ENCODE measurements at regions not wholly inside any gene's neighbourhood (a gene's known extent, or its start where the extent isn't known, plus 50 kb on each side); places are given as distances from the start of the nearest gene placed in this dataset.

DNA sequence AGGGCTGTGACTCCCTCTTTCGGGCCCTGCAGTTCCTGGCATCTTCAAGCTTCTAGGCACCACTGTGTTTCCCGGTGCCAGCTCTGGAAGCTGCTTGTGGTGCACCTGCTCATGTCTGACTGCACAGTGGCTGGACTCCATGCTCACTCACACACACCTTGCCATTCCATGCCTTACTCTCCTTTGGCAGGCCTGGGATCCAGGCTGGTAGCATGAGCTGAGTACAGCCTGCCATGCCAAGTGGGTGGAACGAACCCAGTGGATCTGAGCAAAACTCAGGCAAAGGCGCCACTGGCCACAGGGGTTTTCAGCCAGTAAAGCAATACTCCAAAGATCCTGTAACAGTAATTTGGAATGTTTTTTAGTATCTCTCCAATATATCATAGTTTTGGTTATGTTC is 902.7 kb upstream of the USP15 start:
- DNase-seq: no peak

GRCh38 chr12:61362037-61362436 is 898.2 kb upstream of the USP15 start:
- no peak for DNase-seq

DNA sequence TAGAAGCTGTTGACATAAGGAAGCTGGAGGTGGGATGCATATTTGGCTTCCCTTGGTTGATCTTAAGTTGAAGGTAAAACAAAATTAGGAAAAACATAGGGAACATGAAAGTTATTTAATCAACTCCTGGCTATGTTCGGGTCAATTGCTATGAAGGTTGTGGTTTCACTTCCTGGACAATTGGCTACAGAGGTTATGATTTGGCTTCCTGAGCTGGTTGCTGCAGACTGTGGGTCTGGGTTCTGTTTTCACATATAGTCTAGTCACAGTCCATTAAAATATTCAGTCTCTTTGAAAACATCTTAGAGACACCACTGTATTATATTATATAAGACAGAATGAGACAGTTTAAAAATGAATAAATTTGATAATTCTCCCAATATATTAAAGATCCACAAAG is 895.2 kb upstream of the USP15 start:
- DNase-seq: no peak

DNA sequence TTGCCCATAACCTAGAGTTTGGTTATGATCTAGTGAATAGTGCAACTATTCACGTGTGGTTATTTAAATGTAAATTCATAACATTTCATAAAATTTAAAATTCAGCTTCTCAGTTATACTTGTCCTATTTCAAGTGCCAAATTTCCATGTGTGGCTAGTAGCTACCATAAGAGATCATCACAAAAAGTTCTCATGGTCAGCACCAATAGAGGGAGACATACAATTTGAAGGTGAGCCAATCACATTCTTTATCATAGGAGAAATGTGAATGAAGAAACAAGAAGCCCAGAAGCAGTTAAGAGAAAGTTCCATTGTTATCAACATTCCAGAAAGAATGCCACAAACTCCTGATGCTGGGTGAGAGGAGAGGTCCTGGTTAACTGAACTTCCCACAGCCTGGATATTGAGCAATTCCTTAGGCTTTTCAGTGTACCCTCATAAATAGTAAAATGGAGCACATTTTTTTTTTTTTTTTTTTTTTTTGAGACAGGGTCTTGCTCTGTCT is 892.9 kb upstream of the USP15 start:
- DNase-seq: no peak

DNA sequence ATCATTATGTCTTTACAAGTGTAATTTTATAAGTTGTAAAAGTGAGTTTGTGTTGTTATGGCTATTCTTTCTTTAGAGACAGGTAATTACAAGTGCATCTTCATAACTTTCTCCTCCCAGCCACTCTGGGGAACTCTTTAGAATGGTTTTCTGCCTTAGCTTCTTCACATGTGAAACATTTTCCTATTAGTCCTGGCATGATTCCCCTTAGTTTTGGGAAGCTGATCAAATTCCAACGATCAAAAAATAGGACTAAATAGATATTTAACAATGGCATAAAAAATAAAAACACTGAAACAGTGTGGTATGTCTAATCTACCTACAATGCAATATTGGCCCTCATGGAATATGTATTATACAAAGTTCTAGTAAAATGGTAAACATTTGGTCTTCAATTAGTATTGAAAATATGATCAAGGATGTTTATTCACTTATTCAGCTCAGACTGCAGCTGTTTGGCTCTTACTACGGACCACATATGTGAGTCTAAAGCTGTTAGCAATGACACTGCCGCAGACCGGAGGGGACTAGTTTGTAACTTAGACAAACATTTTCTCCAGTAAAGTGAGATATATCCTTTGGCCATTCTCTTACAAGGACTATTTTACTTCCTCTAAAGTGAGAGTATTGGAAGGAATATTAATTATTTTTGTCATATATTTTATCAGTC is 890.8 kb upstream of the USP15 start:
- no peak for DNase-seq

DNA sequence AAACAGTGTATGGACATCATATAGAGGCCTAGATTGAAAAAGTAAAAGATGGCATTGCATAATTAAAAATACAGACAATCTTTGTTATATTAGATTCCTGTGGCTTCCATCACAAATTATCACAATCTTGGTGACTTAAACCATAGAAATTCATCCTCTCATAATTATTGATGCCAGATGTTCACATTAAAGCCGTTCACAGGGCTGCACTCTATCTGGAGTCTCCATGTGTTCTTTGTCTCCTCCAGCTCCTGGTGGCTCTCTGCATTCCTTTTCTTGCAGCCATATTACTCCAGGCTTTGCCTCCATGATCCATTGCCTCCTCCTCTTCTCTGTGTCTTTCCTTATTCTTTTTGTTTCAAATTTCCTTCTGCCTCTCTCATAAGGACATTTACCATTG is 875.7 kb upstream of the USP15 start:
- DNase-seq: peak; percentile 41

DNA sequence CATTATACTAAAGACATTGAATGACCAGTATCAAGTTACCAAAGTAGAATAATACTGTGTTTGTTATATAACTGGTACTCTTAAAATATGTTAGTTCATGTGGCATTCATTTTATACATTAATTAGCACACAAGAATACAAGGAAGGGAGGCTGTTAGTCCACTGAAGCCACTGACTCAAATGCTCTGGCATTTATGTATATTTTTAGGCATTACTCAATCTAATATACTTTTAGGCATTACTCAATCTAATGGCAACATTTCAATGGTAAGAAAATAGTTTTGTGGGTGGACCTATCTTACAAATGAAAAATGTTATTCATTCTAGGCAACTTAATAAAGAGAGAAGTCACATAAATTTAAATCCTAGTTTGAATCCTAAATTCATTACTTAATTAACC is 874.4 kb upstream of the USP15 start:
- peak; percentile 56 for DNase-seq

GRCh38 chr12:61397668-61398067 is 862.5 kb upstream of the USP15 start:
- DNase-seq: no peak

DNA sequence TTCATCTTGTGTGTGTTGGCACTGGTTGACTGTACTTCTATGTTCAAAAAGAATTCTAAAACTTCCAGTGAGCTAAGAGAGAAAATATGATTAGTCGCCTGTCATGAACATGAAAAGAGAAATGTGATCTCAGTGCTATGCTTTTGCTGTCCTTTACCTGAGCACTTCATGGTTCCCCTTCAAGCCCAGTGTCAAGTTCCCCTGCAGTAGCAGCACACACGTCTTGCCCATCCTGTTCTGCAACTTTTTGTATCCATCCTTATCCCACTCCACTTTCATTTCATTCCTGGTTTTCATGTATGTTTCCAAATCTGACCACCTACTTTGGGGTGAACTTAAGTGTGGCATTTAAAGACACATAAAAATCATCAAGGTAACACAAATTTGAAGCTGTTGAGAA is 848.0 kb upstream of the USP15 start:
- no peak for DNase-seq

- DNase-seq: no peak
Measured at GRCh38 chr12:61414470-61414869, 845.7 kb upstream of the USP15 start.

- DNase-seq: no peak
Measured at GRCh38 chr12:61422786-61423185, 837.4 kb upstream of the USP15 start.

GRCh38 chr12:61452076-61452475 is 808.1 kb upstream of the USP15 start:
- no peak for DNase-seq

- DNase-seq: no peak
Measured at GRCh38 chr12:61487728-61488127, 772.5 kb upstream of the USP15 start.

DNA sequence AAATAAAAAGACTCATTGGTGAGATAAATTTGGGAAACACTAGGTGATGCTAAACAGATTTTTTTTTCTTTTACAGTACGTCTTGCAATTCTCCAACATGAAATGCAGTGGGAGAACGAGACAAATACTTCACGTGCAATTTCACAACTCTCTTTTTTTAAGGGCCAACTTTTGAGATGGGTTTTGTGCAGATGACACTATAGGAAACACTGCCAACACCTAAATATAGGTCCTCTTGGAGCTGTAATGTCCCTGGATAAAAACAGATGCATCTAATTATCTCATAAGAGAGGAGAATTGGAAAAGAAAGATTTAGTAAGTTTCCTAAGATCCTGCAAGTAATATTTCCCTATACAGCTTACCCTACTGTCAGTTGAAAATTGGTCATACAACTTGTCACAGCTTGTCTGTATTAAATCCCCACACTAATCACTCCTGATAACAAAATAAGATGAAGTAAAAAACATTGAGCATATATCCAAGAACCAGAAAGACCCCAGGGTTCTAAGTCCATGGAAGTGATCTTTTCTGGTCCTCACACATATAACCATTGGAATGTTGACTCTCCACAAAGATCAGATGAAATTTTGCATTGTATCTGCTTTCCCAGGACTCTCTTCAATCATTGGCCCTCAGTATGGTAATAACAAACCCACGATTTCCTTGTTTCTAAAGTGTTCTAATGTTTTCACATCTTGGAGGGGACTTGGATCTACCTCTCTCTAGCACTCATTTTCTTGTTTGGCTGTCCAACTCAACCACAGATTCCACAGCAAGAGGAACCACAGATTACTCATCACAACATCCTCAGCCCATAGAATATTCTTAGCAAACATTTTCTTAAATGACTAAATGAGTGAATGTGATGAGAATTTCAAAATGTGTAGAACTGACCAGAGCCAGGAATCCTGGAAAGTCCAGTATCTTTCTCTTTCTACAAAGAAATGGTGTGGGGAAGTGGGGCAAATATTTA is 769.4 kb upstream of the USP15 start:
- no peak for DNase-seq

DNA sequence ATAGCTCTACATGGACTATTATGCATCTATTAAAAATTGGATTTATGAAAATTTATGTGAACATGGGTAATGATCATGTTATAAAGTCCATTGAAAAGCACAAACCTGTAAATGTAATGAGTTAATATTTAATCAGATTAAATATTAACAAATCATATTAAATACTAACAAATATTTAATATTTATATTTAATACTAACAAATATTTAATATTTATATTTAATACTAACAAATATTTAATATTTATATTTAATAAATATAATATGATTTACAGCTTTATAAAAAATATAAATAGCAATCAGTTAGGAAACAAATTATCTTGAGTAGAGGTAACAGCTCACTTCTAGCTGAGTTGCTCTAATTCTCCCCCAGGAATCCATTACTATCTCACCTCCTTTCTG is 758.0 kb upstream of the USP15 start:
- no peak for DNase-seq

- DNase-seq: no peak
Measured at GRCh38 chr12:61504396-61505080, 755.7 kb upstream of the USP15 start.

GRCh38 chr12:61513499-61513898 is 746.7 kb upstream of the USP15 start:
- no peak for DNase-seq

DNA sequence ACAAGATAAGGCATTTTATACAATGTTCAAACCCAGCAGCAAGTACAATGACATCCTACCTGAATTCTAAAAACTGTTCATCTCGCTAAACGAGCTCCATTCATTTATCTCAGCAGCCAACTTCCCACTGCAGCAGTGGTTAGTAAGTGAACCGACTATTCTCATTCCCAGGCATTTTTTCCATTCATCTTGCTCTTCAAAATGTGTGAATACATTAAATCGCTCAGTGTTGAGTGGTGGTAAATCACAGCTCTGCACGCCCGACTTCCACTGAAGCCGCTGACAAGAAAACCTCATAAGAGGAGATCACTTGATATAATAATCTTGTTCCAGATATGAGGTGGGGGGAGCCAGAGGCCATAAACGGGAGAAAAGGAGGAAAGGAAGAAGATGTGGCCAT is 746.2 kb upstream of the USP15 start:
- DNase-seq: no peak

GRCh38 chr12:61521258-61521657 is 738.9 kb upstream of the USP15 start:
- no peak for DNase-seq

- no peak for DNase-seq
Measured at GRCh38 chr12:61523276-61523992, 736.8 kb upstream of the USP15 start.

GRCh38 chr12:61524851-61525250 is 735.4 kb upstream of the USP15 start:
- DNase-seq: no peak

DNA sequence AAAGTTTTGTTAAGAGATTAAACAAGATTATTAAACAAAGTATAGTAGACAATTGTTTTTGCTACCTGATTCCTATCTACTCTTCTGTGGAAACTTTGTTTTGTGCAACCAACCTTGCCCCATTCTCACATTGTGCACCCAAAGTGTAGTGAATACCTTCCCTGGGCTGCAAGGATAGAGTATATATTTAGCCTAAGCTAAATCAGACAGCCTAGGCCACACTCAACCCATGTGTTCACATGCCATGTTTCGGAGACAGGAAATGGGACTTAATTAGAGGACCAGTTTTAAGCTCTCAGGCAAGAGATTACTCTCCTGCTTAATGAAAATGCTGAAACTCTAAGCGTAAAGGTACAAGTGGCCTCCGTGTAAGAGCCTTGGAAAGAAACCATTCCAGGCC is 734.9 kb upstream of the USP15 start:
- DNase-seq: no peak

GRCh38 chr12:61530456-61530855 is 729.7 kb upstream of the USP15 start:
- DNase-seq: no peak
